Endothelial cell of umbilical vein (primary cell): ENCODE measurements at regions not wholly inside any gene's neighbourhood (a gene's known extent, or its start where the extent isn't known, plus 50 kb on each side); places are given as distances from the start of the nearest gene placed in this dataset.
"Not testable (repeated sequence)": the region's sequence is repeated elsewhere in the genome, so short reads cannot be mapped to it uniquely, and the experiment has no call there.

Experiments
- EZH2 ChIP-seq: IDR thresholded peaks from 2 replicates; pipeline ENCODE4 v1.6.1; 2012; ENCODE audit warnings: borderline replicate concordance, low read depth, mild to moderate bottlenecking, moderate library complexity, low read length, inconsistent platforms; ENCODE audit not compliant: severe bottlenecking
- FOS ChIP-seq: IDR thresholded peaks from 2 replicates; pipeline ENCODE4 v1.6.1; 2011; ENCODE audit warnings: mild to moderate bottlenecking, low read length, moderate library complexity, borderline replicate concordance; ENCODE audit not compliant: insufficient read depth
- GATA2 ChIP-seq: IDR thresholded peaks from 2 replicates; pipeline ENCODE4 v1.7.0; 2011; ENCODE audit warnings: low read depth, mild to moderate bottlenecking, moderate library complexity, mixed read lengths, low read length; ENCODE audit not compliant: insufficient read length, insufficient read depth
- MYC ChIP-seq: IDR thresholded peaks from one replicate; pipeline ENCODE4 v1.6.1; 2011; ENCODE audit warnings: mild to moderate bottlenecking, low read depth, low read length
- POLR2A ChIP-seq: IDR thresholded peaks from 2 replicates; pipeline ENCODE4 v1.6.1; 2012; ENCODE audit warnings: low read depth, mild to moderate bottlenecking, control low read depth, low read length
- TF ChIP-seq, protein P1 (sequence below), 2 donors: IDR thresholded peaks; 1 replicate in 1 of 2; 2 replicates in 1 of 2; pipeline ENCODE4 v1.5.1; 2011; ENCODE audit warnings: low read length in 2 of 2, mild to moderate bottlenecking in 2 of 2, moderate library complexity in 2 of 2, control low read depth in 1 of 2, inconsistent platforms in 1 of 2, low read depth in 1 of 2; ENCODE audit not compliant: insufficient read depth in 1 of 2; ENCODE audit errors: extremely low read depth in 1 of 2
- TF ChIP-seq, protein P2 (sequence below): IDR thresholded peaks from 2 replicates; pipeline ENCODE4 v1.6.1; 2011; ENCODE audit not compliant: insufficient read depth, insufficient read length

DNA sequence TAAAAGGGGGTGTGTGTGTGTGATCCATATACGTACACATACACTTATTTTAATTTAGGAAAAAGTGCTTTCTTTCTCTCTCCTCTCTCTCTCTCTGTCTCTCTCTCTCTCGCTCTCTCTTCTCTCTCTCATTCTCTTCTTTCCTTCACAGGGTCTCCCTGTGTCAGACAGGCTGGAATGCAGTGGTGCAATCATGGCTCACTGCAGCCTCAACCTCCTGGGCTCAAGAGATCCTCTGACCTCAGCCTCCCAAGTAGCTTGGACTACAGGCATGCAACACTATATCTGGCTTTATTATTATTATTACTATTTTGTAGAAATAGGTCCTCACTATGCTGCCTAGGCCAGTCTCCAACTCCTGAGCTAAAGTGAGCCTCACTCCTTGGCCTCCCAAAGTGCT lies 51.6 kb upstream of the UNC93A start:
- not testable (repeated sequence) for TF ChIP-seq POLR2A, MYC, GATA2, FOS, EZH2
- TF ChIP-seq, protein P1, sequence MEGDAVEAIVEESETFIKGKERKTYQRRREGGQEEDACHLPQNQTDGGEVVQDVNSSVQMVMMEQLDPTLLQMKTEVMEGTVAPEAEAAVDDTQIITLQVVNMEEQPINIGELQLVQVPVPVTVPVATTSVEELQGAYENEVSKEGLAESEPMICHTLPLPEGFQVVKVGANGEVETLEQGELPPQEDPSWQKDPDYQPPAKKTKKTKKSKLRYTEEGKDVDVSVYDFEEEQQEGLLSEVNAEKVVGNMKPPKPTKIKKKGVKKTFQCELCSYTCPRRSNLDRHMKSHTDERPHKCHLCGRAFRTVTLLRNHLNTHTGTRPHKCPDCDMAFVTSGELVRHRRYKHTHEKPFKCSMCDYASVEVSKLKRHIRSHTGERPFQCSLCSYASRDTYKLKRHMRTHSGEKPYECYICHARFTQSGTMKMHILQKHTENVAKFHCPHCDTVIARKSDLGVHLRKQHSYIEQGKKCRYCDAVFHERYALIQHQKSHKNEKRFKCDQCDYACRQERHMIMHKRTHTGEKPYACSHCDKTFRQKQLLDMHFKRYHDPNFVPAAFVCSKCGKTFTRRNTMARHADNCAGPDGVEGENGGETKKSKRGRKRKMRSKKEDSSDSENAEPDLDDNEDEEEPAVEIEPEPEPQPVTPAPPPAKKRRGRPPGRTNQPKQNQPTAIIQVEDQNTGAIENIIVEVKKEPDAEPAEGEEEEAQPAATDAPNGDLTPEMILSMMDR (IDR thresholded peaks at IDR 0.05; ENCODE audit: extremely low read depth in 1 of 2, insufficient read depth in 1 of 2, low read depth in 1 of 2, low read length in 2 of 2) = not testable (repeated sequence)
- TF ChIP-seq, protein P2, sequence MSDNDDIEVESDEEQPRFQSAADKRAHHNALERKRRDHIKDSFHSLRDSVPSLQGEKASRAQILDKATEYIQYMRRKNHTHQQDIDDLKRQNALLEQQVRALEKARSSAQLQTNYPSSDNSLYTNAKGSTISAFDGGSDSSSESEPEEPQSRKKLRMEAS = not testable (repeated sequence)
